ENCODE measurements at regions not wholly inside any gene's neighbourhood (a gene's known extent, or its start where the extent isn't known, plus 50 kb on each side); places are given as distances from the start of the nearest gene placed in this dataset.

DNA sequence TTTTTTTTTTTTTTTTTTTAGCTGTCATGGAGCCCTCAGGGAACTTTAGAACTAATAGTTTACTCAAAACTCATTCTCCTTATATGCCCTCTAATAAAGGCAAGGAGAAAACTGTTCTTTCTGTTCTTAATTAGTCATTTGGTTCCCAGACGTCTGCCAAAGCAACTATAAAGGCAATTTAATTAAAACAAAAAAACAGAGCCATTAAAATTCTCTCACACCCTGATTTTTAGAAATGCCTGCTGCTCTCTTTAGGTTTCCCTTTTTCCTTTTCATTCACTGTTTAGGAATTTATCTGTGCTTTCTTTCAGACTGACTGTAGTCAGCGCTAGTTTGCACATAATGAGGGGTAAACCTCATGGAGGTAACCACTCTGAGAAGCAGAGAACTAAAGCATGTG lies 463.6 kb upstream of the THRB start:
- Histone ChIP-seq H2AFZ (ENCODE audit: low read length) (no peak overlapping the region), H3K27me3 (replicated peaks in 1 of 4; ENCODE audit: control insufficient read depth in 3 of 4, extremely low read depth in 1 of 4, insufficient read depth in 3 of 4, low read length in 3 of 4) (peaks cover 36 to 53% (median 45%) of the 10 kb centered on the region in 4 experiments), H3K9me3 (ENCODE audit: insufficient read depth in 2 of 2, low read depth in 1 of 2, low read length in 1 of 2) (no peaks in the 10 kb centered on the region), H3K4me2 (ENCODE audit: insufficient read depth in 1 of 2, low read depth in 2 of 2, low read length in 2 of 2) (no peak overlapping the region), H4K5ac (ENCODE audit: insufficient read length, low read depth, low read length) (no peak overlapping the region), H3K4ac (replicated peaks; ENCODE audit: insufficient read length, low read depth, low read length) (no peak overlapping the region), H3K56ac (replicated peaks; ENCODE audit: insufficient read length, low read depth, low read length) (no peak overlapping the region), H3K18ac (ENCODE audit: extremely low read depth, low read length) (no peak overlapping the region), H2BK20ac (ENCODE audit: low read length) (no peak overlapping the region), H2AK5ac (ENCODE audit: low read depth, low read length) (no peak overlapping the region), H3K9ac (replicated peaks in 1 of 4; ENCODE audit: extremely low read depth in 1 of 4, low read depth in 3 of 4, low read length in 3 of 4) (no peak overlapping the region), H2BK15ac (ENCODE audit: low read length) (no peak overlapping the region), H3K36me3 (ENCODE audit: control insufficient read depth in 2 of 4, insufficient read depth in 4 of 4, low read length in 3 of 4) (no peaks in the 10 kb centered on the region), H4K91ac (replicated peaks; ENCODE audit: insufficient read length, low read length) (no peak overlapping the region), H4K20me1 (replicated peaks in 1 of 2; ENCODE audit: control insufficient read depth in 1 of 2, insufficient read depth in 2 of 2, low read length in 2 of 2) (peaks cover 0 to 1% of the 10 kb centered on the region in 2 experiments), H2BK120ac (replicated peaks; ENCODE audit: low read depth, low read length) (no peak overlapping the region), H4K8ac (ENCODE audit: extremely low read depth, insufficient read depth, low read length) (no peak overlapping the region), H3K79me2 (ENCODE audit: control insufficient read depth in 1 of 2, insufficient read depth in 2 of 2, low read length in 2 of 2) (no peaks in the 10 kb centered on the region), H3K79me1 (ENCODE audit: low read depth, low read length) (no peaks in the 10 kb centered on the region), H3K4me3 (ENCODE audit: extremely low read depth in 1 of 4, insufficient read depth in 2 of 4, low read depth in 3 of 4, low read length in 4 of 4) (no peak overlapping the region), H3K27ac (ENCODE audit: low read depth, low read length) (no peak overlapping the region), H3K14ac (ENCODE audit: insufficient read length) (no peak overlapping the region), H3K23me2 (ENCODE audit: low read depth, low read length) (no peaks in the 10 kb centered on the region), H3K23ac (ENCODE audit: insufficient read length) (no peak overlapping the region), H3K4me1 (replicated peaks in 1 of 4; ENCODE audit: control insufficient read depth in 3 of 4, insufficient read depth in 4 of 4, low read length in 3 of 4) (no peaks in the 10 kb centered on the region), H2BK12ac (ENCODE audit: low read depth, low read length) (no peak overlapping the region), H2BK5ac (ENCODE audit: low read depth, low read length) (no peak overlapping the region)
- DNase-seq (ENCODE audit: low read depth in 1 of 2, low spot score in 2 of 2) (no peak), FAIRE-seq (no peak)
- ChIA-PET CTCF (ENCODE audit: partially characterized antibody) (interaction anchor here (0.8 kb wide), 1 partner anchor 629 kb away, joined by 3 read pairs; no protein-coding TSS in a partner anchor), POLR2A (ENCODE audit: partially characterized antibody) (no interaction called here)
- WGBS, 2 experiments (ENCODE audit: extremely low coverage in 1 of 2, insufficient coverage in 1 of 2, insufficient read length in 1 of 2, insufficient replicate concordance in 2 of 2, low coverage in 1 of 2, low lambda C conversion rate in 2 of 2, missing lambda C conversion rate in 1 of 2) = 87% methylated on average over 2 of the region's 2 CpGs; no CpG with 5 or more reads in 1 of the 2 experiments
- TF ChIP-seq CHD1 (IDR thresholded peaks at IDR 0.05; ENCODE audit: low read depth, low read length) (no peak), EP300 (IDR thresholded peaks at IDR 0.05; ENCODE audit: borderline replicate concordance in 1 of 2, low read depth in 2 of 2, low read length in 2 of 2) (no peak), KDM4A (IDR thresholded peaks at IDR 0.05; ENCODE audit: low read depth, low read length, severe bottlenecking) (no peak), E2F6 (IDR thresholded peaks at IDR 0.05) (no peak), SIX5 (IDR thresholded peaks at IDR 0.05; ENCODE audit: low read depth, low read length) (no peak), FOSL1 (IDR thresholded peaks at IDR 0.05; ENCODE audit: insufficient read depth, low read depth, low read length) (no peak), KDM5A (IDR thresholded peaks at IDR 0.05; ENCODE audit: low read length) (no peak), NANOG (IDR thresholded peaks at IDR 0.05; ENCODE audit: insufficient read depth, low read depth, low read length, poor library complexity, severe bottlenecking) (no peak), RBBP5 (IDR thresholded peaks at IDR 0.05; ENCODE audit: borderline replicate concordance, low read depth, low read length) (no peak), TBP (IDR thresholded peaks at IDR 0.05; ENCODE audit: low read depth, low read length) (no peak), SP4 (IDR thresholded peaks at IDR 0.05; ENCODE audit: low read length) (no peak)
- TF ChIP-seq, protein P1, sequence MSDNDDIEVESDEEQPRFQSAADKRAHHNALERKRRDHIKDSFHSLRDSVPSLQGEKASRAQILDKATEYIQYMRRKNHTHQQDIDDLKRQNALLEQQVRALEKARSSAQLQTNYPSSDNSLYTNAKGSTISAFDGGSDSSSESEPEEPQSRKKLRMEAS (IDR thresholded peaks at IDR 0.05) = no peak

Measured in H1 (cell line).